GM12878 (cell line): ENCODE measurements at regions not wholly inside any gene's neighbourhood (a gene's known extent, or its start where the extent isn't known, plus 50 kb on each side); places are given as distances from the start of the nearest gene placed in this dataset.

Experiments used
- CREM ChIP-seq: IDR thresholded peaks from 2 replicates; pipeline ENCODE4 v1.6.1; 2014; ENCODE audit warnings: antibody characterized with exemption, low read depth
- EZH2 ChIP-seq: IDR thresholded peaks from 2 replicates; pipeline ENCODE4 v1.6.1; 2012; ENCODE audit warnings: low read depth, mild to moderate bottlenecking, control low read depth, inconsistent platforms, low read length, borderline replicate concordance; ENCODE audit not compliant: control insufficient read depth
- MTA3 ChIP-seq: IDR thresholded peaks from 2 replicates; pipeline ENCODE4 v1.6.1; 2012; ENCODE audit warnings: low read length, inconsistent platforms, borderline replicate concordance
- MYC ChIP-seq: IDR thresholded peaks from 2 replicates; pipeline ENCODE4 v1.6.1; 2011; ENCODE audit warnings: mild to moderate bottlenecking, low read length, moderate library complexity, inconsistent platforms; ENCODE audit not compliant: insufficient read depth, insufficient replicate concordance, insufficient read length, severe bottlenecking
- POLR2A ChIP-seq: IDR thresholded peaks from 2 replicates; pipeline ENCODE4 v1.6.1; 2011; ENCODE audit warnings: low read depth, mild to moderate bottlenecking, low read length
- POLR2AphosphoS5 ChIP-seq: IDR thresholded peaks from 2 replicates; pipeline ENCODE4 v1.6.1; 2011; ENCODE audit warnings: mild to moderate bottlenecking, low read length, inconsistent platforms
- RCOR1 ChIP-seq: conservative IDR thresholded peaks from 2 replicates; pipeline ENCODE4 v1.6.1; 2012; ENCODE audit warnings: low read depth, low read length, improper control_type of control experiment
- SMC3 ChIP-seq: IDR thresholded peaks from 2 replicates; pipeline ENCODE4 v1.6.1; 2011; ENCODE audit warnings: low read length, improper control_type of control experiment, borderline replicate concordance
- SRF ChIP-seq, 2 experiments: IDR thresholded peaks; 2 replicates each; pipeline ENCODE4 v1.6.1; 2011; ENCODE audit warnings: low read depth in 2 of 2, low read length in 2 of 2, mild to moderate bottlenecking in 1 of 2, moderate library complexity in 1 of 2
- ZSCAN29 ChIP-seq: fragments of 450-650 bp; IDR thresholded peaks from 2 replicates; pipeline ENCODE4 v1.6.1; 2017; ENCODE audit warnings: mild to moderate bottlenecking, moderate library complexity
- TF ChIP-seq, protein P1 (sequence below): IDR thresholded peaks from 2 replicates; pipeline ENCODE4 v1.6.1; 2012; ENCODE audit warnings: low read depth, low read length, improper control_type of control experiment
- TF ChIP-seq, protein P2 (sequence below), 3 experiments: IDR thresholded peaks in 2 of 3; conservative IDR thresholded peaks in 1 of 3; 2 replicates each; pipeline ENCODE4 v1.5.1; 2011; ENCODE audit warnings: low read depth in 3 of 3, low read length in 3 of 3, mild to moderate bottlenecking in 3 of 3, control low read depth in 2 of 3, moderate library complexity in 2 of 3, inconsistent platforms in 1 of 3, mixed read lengths in 1 of 3; ENCODE audit not compliant: control insufficient read depth in 2 of 3, insufficient read depth in 1 of 3; ENCODE audit errors: extremely low read depth in 1 of 3

DNA sequence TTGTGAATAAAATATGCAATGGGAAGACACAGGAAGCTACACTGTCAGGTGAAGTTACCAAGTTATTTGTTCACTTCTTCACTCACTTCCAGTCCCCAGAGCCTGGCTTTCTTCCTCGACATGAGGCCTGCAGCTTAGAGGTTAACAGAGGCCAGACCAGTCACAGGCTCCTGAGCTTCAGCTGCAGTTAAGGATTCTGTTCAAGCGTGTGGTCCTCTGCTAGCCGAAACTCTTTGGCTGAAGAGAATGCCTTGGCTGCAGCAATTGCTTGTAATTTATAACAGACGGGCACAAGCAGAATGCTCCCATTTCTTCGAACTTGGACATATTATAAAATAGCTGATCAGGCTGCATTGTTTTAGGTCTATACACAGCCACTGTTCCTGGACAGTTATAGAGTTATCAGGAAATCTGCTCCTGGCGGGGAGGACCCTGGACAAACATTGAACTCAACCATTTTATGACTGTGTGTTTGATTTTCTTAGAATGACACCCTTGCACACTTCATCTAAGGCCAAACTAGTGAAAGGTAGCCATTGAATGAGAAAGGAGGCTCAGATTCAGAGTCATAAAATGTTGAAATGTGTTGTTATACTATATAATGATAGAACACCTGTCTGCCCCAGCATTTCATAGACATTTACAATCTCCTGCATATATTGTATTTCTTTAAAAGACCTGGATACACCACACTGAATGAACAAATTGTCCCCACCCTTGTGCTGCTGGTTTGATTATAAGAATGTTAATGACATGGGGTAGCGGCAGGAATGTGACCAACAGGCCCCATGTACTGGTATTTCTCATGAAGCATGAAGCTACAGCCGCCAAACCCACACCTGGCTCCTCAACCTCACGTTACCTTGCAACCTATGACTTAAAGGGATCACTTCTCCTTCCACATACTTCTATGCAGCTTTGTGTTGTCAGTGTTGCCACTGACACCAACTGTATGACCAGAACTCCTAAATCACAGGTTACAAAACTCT is 153.6 kb downstream of the TDRD15 start:
- no peak for TF ChIP-seq CREM
- no peak for TF ChIP-seq SRF (IDR thresholded peaks at IDR 0.05; ENCODE audit: low read depth in 2 of 2, low read length in 2 of 2)
- TF ChIP-seq, protein P1, sequence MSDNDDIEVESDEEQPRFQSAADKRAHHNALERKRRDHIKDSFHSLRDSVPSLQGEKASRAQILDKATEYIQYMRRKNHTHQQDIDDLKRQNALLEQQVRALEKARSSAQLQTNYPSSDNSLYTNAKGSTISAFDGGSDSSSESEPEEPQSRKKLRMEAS: no peak
- no peak for TF ChIP-seq MTA3
- no peak for TF ChIP-seq POLR2AphosphoS5
- no peak for TF ChIP-seq MYC
- TF ChIP-seq, protein P2, sequence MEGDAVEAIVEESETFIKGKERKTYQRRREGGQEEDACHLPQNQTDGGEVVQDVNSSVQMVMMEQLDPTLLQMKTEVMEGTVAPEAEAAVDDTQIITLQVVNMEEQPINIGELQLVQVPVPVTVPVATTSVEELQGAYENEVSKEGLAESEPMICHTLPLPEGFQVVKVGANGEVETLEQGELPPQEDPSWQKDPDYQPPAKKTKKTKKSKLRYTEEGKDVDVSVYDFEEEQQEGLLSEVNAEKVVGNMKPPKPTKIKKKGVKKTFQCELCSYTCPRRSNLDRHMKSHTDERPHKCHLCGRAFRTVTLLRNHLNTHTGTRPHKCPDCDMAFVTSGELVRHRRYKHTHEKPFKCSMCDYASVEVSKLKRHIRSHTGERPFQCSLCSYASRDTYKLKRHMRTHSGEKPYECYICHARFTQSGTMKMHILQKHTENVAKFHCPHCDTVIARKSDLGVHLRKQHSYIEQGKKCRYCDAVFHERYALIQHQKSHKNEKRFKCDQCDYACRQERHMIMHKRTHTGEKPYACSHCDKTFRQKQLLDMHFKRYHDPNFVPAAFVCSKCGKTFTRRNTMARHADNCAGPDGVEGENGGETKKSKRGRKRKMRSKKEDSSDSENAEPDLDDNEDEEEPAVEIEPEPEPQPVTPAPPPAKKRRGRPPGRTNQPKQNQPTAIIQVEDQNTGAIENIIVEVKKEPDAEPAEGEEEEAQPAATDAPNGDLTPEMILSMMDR (IDR thresholded peaks at IDR 0.05 in 2 of 3, conservative IDR thresholded peaks at IDR 0.05 in 1 of 3; ENCODE audit: control insufficient read depth in 2 of 3, extremely low read depth in 1 of 3, insufficient read depth in 1 of 3, low read depth in 3 of 3, low read length in 3 of 3): no peak
- TF ChIP-seq ZSCAN29: no peak
- no peak for TF ChIP-seq POLR2A
- no peak for TF ChIP-seq RCOR1
- TF ChIP-seq EZH2: no peak
- no peak for TF ChIP-seq SMC3
